ENCODE measurements at regions not wholly inside any gene's neighbourhood (a gene's known extent, or its start where the extent isn't known, plus 50 kb on each side); places are given as distances from the start of the nearest gene placed in this dataset.
"Not testable (repeated sequence)": the region's sequence is repeated elsewhere in the genome, so short reads cannot be mapped to it uniquely, and the experiment has no call there.

- intact Hi-C loops (cut with DNase I; ENCODE audit: low total_unique reads) = no loop called here
- TF ChIP-seq, protein P1, sequence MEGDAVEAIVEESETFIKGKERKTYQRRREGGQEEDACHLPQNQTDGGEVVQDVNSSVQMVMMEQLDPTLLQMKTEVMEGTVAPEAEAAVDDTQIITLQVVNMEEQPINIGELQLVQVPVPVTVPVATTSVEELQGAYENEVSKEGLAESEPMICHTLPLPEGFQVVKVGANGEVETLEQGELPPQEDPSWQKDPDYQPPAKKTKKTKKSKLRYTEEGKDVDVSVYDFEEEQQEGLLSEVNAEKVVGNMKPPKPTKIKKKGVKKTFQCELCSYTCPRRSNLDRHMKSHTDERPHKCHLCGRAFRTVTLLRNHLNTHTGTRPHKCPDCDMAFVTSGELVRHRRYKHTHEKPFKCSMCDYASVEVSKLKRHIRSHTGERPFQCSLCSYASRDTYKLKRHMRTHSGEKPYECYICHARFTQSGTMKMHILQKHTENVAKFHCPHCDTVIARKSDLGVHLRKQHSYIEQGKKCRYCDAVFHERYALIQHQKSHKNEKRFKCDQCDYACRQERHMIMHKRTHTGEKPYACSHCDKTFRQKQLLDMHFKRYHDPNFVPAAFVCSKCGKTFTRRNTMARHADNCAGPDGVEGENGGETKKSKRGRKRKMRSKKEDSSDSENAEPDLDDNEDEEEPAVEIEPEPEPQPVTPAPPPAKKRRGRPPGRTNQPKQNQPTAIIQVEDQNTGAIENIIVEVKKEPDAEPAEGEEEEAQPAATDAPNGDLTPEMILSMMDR (IDR thresholded peaks at IDR 0.05) = no peak
- DNase-seq = no peak
- no peak overlapping the region for H3K27ac ChIP-seq
- no peaks in the 10 kb centered on the region for H3K4me1 ChIP-seq
- H3K4me3 ChIP-seq = no peak overlapping the region
- no peaks in the 10 kb centered on the region for H3K9me3 ChIP-seq
- H3K36me3 ChIP-seq = no peaks in the 10 kb centered on the region
- no peaks in the 10 kb centered on the region for H3K27me3 ChIP-seq
These were observed 760.4 kb downstream of the TMEM121 start for GRCh38 chr14:106286697-106287290.

DNA sequence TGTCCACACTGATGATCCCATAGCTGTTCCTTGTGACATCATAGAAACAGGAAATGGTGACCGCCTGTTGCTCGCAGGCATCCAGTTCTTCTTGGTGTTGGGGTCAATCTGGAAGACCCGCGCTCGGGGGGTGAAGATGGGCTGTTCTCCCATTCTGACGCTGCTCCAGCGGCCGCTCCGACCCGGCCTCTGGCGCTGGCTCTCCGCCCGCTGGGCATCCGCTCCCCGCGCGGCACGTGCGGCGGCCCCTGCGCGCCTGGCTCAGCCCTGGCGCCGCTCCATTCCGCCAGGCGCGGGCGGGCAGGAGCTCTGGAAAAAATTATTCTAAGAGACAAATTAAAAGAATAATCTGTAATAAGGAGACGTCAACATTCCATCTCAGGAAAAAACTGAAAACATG, 761.1 kb downstream of the TMEM121 start:
- Histone ChIP-seq H3K36me3 (no peaks in the 10 kb centered on the region), H3K9me3 (no peaks in the 10 kb centered on the region), H3K4me3 (no peak overlapping the region), H3K27ac (no peak overlapping the region), H3K4me1 (no peaks in the 10 kb centered on the region), H3K27me3 (no peaks in the 10 kb centered on the region)
- TF ChIP-seq, protein P1 (IDR thresholded peaks at IDR 0.05) = no peak
- intact Hi-C loops (cut with DNase I; ENCODE audit: low total_unique reads) = no loop called here
- DNase-seq = no peak

GRCh38 chr14:106291626-106292025, 765.2 kb downstream of the TMEM121 start:
- DNase-seq = no peak
- no peaks in the 10 kb centered on the region for H3K36me3 ChIP-seq
- H3K27me3 ChIP-seq = no peaks in the 10 kb centered on the region

GRCh38 chr14:106294324-106294723, 767.9 kb downstream of the TMEM121 start:
- TF ChIP-seq, protein P1 (IDR thresholded peaks at IDR 0.05) = no peak
- H3K36me3 ChIP-seq = no peaks in the 10 kb centered on the region
- H3K27me3 ChIP-seq = no peaks in the 10 kb centered on the region
- no peak overlapping the region for H3K27ac ChIP-seq
- no peaks in the 10 kb centered on the region for H3K9me3 ChIP-seq
- no peak overlapping the region for H3K4me3 ChIP-seq
- H3K4me1 ChIP-seq = no peaks in the 10 kb centered on the region
- intact Hi-C loops (cut with DNase I; ENCODE audit: low total_unique reads) = no loop called here
- DNase-seq = no peak

More at GRCh38 chr14:106291626-106292025, 765.2 kb downstream of the TMEM121 start:
- no peaks in the 10 kb centered on the region for H3K4me1 ChIP-seq
- no peaks in the 10 kb centered on the region for H3K9me3 ChIP-seq
- TF ChIP-seq, protein P1 (IDR thresholded peaks at IDR 0.05) = no peak
- intact Hi-C loops (cut with DNase I; ENCODE audit: low total_unique reads) = no loop called here
- no peak overlapping the region for H3K27ac ChIP-seq
- H3K4me3 ChIP-seq = no peak overlapping the region

GRCh38 chr14:106300951-106301510, 774.6 kb downstream of the TMEM121 start:
- H3K36me3 ChIP-seq; intact Hi-C loops (cut with DNase I; ENCODE audit: low total_unique reads); H3K27ac ChIP-seq; DNase-seq; H3K27me3 ChIP-seq; H3K4me1 ChIP-seq; H3K9me3 ChIP-seq; H3K4me3 ChIP-seq: not testable (repeated sequence)

DNA sequence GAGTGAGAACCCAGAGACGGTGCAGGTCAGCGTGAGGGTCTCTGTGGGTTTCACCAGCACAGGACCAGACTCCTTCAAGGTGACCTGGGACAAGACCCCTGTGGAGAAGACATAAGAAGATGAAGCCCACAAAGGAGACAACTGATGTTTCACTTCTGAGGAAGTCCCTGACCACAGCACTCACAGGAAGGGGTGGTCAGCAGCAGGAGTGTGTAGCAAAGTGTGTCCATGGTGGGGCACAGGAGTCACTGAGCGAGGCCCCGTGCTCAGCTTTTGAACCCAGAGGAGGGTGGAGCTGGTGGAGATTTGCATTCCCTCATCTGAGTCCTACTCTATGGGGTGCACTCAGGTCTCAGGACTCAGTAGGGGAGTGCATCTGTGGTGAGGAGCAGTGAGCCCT, 775.2 kb downstream of the TMEM121 start:
- H3K27ac ChIP-seq; H3K36me3 ChIP-seq; H3K9me3 ChIP-seq; H3K4me3 ChIP-seq; DNase-seq; H3K4me1 ChIP-seq; H3K27me3 ChIP-seq; intact Hi-C loops (cut with DNase I; ENCODE audit: low total_unique reads): not testable (repeated sequence)

DNA sequence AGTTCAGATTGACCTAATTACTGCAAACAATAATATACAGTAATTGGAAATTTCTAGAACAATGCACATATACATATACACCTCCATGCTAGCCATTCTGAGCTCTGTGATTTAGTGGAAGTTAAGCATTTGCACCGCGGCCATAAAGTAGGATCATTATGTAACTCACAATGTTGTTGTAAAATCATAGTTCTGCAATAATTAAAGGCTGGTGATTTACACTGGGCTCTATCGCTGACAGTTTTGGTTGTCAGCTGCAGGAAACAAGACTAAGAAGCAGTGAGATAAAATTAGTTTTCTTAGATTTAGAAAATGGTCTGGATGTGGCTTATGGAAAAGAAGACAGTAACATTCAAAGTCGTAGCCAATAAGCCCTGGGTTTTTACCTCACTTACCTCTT, 776.3 kb downstream of the TMEM121 start:
- H3K27ac ChIP-seq = no peak overlapping the region
- intact Hi-C loops (cut with DNase I; ENCODE audit: low total_unique reads) = no loop called here

More for the DNA sequence above, 776.3 kb downstream of the TMEM121 start:
- TF ChIP-seq, protein P1 (IDR thresholded peaks at IDR 0.05) = no peak
- H3K4me1 ChIP-seq = no peaks in the 10 kb centered on the region
- H3K4me3 ChIP-seq = no peak overlapping the region
- no peaks in the 10 kb centered on the region for H3K36me3 ChIP-seq
- no peaks in the 10 kb centered on the region for H3K9me3 ChIP-seq
- H3K27me3 ChIP-seq = no peaks in the 10 kb centered on the region
- DNase-seq = no peak

All from tibial artery (tissue), 4 donors.